T-helper 22 cell (primary cell): ENCODE measurements at regions not wholly inside any gene's neighbourhood (a gene's known extent, or its start where the extent isn't known, plus 50 kb on each side); places are given as distances from the start of the nearest gene placed in this dataset.
"Not testable (repeated sequence)": the region's sequence is repeated elsewhere in the genome, so short reads cannot be mapped to it uniquely, and the experiment has no call there.

Experiments
- DNase-seq: peaks from one replicate; pipeline ENCODE4 v3.0.0-alpha.2; 2020; ENCODE audit warnings: low read depth

GRCh38 chr10:7108141-7108540 lies 302.7 kb downstream of the SFMBT2 start:
- no peak for DNase-seq

GRCh38 chr10:7107285-7107684 lies 303.5 kb downstream of the SFMBT2 start:
- no peak for DNase-seq

- DNase-seq: not testable (repeated sequence)
Measured at GRCh38 chr10:7104379-7104778, 306.5 kb downstream of the SFMBT2 start.

GRCh38 chr10:7102557-7103349 lies 308.1 kb downstream of the SFMBT2 start:
- no peak for DNase-seq

GRCh38 chr10:7102084-7102483 lies 308.8 kb downstream of the SFMBT2 start:
- no peak for DNase-seq

- DNase-seq: no peak
Measured at GRCh38 chr10:7101451-7101850, 309.4 kb downstream of the SFMBT2 start.

GRCh38 chr10:7100032-7100702 lies 310.7 kb downstream of the SFMBT2 start:
- DNase-seq: no peak

- DNase-seq: no peak
Measured at GRCh38 chr10:7098160-7098762, 312.6 kb downstream of the SFMBT2 start.

- no peak for DNase-seq
Measured at GRCh38 chr10:7094781-7095180, 316.1 kb downstream of the SFMBT2 start.

- DNase-seq: no peak
Measured at GRCh38 chr10:7093368-7093767, 317.5 kb downstream of the SFMBT2 start.

- no peak for DNase-seq
Measured at GRCh38 chr10:7092603-7093002, 318.2 kb downstream of the SFMBT2 start.

GRCh38 chr10:7090529-7090928 lies 320.3 kb downstream of the SFMBT2 start:
- DNase-seq: no peak

- DNase-seq: no peak
Measured at GRCh38 chr10:7085913-7086589, 324.8 kb downstream of the SFMBT2 start.

GRCh38 chr10:7085147-7085912 lies 325.5 kb downstream of the SFMBT2 start:
- DNase-seq: no peak

GRCh38 chr10:7084280-7085005 lies 326.4 kb downstream of the SFMBT2 start:
- no peak for DNase-seq

GRCh38 chr10:7082967-7083366 lies 327.9 kb downstream of the SFMBT2 start:
- no peak for DNase-seq

- no peak for DNase-seq
Measured at GRCh38 chr10:7077880-7078279, 333.0 kb downstream of the SFMBT2 start.

GRCh38 chr10:7075851-7076250 lies 335.0 kb downstream of the SFMBT2 start:
- no peak for DNase-seq

GRCh38 chr10:7075110-7075509 lies 335.7 kb downstream of the SFMBT2 start:
- no peak for DNase-seq

GRCh38 chr10:7071421-7071820 lies 339.4 kb downstream of the SFMBT2 start:
- DNase-seq: no peak

- DNase-seq: no peak
Measured at GRCh38 chr10:7070950-7071349, 339.9 kb downstream of the SFMBT2 start.
